SK-N-SH (cell line): ENCODE measurements at regions not wholly inside any gene's neighbourhood (a gene's known extent, or its start where the extent isn't known, plus 50 kb on each side); places are given as distances from the start of the nearest gene placed in this dataset.

Source experiments
- CTCF ChIA-PET: fragments of 300-600, 350-600 bp; formaldehyde crosslinking; extraction: SDS; loops from one replicate; lab custom pipeline; 2021; lab: Yijun Ruan, JAX
- POLR2A ChIA-PET: fragments of 350-600 bp; sonication (Branson Sonifier 250); formaldehyde crosslinking; extraction: SDS; loops from one replicate; lab custom pipeline; 2020; ENCODE audit warnings: antibody characterized with exemption, inconsistent platforms; lab: Yijun Ruan, JAX
- DNase-seq: peaks from one replicate; pipeline ENCODE4 v3.0.0; 2012
- H2AFZ ChIP-seq: fragments of 200-600 bp; sonication (generic); 2 replicates; pipeline ENCODE4 v1.8.1; 2016; ENCODE audit warnings: antibody characterized with exemption, mild to moderate bottlenecking, low read depth
- H3F3A ChIP-seq: fragments of 200-600 bp; sonication (generic); replicated peaks from 2 replicates; pipeline ENCODE3; 2016; ENCODE audit warnings: antibody characterized with exemption, mild to moderate bottlenecking; ENCODE audit not compliant: insufficient read depth
- H3K27ac ChIP-seq, 2 experiments: fragments of 200-500 bp in 1 of 2; fragments of 200-600 bp in 1 of 2; sonication (Bioruptor generic) in 1 of 2; sonication (generic), shearing (Covaris generic) in 1 of 2; 2 replicates each; pipeline versions ENCODE4 v1.5.1 to v1.6.1; 2014 to 2016; ENCODE audit warnings: low read depth in 2 of 2, inconsistent platforms in 1 of 2, low read length in 1 of 2, mild to moderate bottlenecking in 1 of 2, mixed read lengths in 1 of 2
- H3K27me3 ChIP-seq: fragments of 200-600 bp; sonication (generic), shearing (Covaris generic); 2 replicates; pipeline ENCODE4 v1.6.1; 2016; ENCODE audit warnings: mixed run types; ENCODE audit not compliant: insufficient read depth
- H3K36me3 ChIP-seq, 2 experiments: fragments of 200-500 bp in 1 of 2; fragments of 200-600 bp in 1 of 2; sonication (Bioruptor generic) in 1 of 2; sonication (generic) in 1 of 2; replicated peaks in 1 of 2; 2 replicates each; pipeline versions ENCODE3 to v1.5.1; 2014 to 2016; ENCODE audit warnings: low read length in 1 of 2, mild to moderate bottlenecking in 1 of 2; ENCODE audit not compliant: insufficient read depth in 2 of 2, control insufficient read depth in 1 of 2
- H3K4me1 ChIP-seq, 2 experiments: fragments of 200-500 bp in 1 of 2; fragments of 200-600 bp in 1 of 2; sonication (Bioruptor generic) in 1 of 2; sonication (generic), shearing (Covaris generic) in 1 of 2; 2 replicates each; pipeline versions ENCODE4 v1.5.1 to v1.6.1; 2014 to 2016; ENCODE audit warnings: low read depth in 1 of 2, low read length in 1 of 2, mixed run types in 1 of 2; ENCODE audit not compliant: insufficient read depth in 2 of 2, control insufficient read depth in 1 of 2
- H3K4me2 ChIP-seq: fragments of 200-600 bp; sonication (generic), shearing (Covaris generic); 2 replicates; pipeline ENCODE4 v1.6.1; 2017; ENCODE audit warnings: mixed run types
- H3K4me3 ChIP-seq, 2 experiments: fragments of 200-500 bp in 1 of 2; fragments of 200-600 bp in 1 of 2; sonication (Bioruptor generic) in 1 of 2; sonication (generic), shearing (Covaris generic) in 1 of 2; 2 replicates each; pipeline versions ENCODE4 v1.5.1 to v1.8.1; 2014 to 2016; ENCODE audit warnings: low read depth in 2 of 2, inconsistent platforms in 1 of 2, low read length in 1 of 2, mild to moderate bottlenecking in 1 of 2, mixed read lengths in 1 of 2, moderate library complexity in 1 of 2
- H3K79me2 ChIP-seq: fragments of 200-600 bp; sonication (generic); 2 replicates; pipeline ENCODE4 v1.8.1; 2017; ENCODE audit warnings: mild to moderate bottlenecking; ENCODE audit not compliant: insufficient read depth
- H3K9ac ChIP-seq: fragments of 200-600 bp; sonication (generic); 2 replicates; pipeline ENCODE4 v1.6.1; 2017; ENCODE audit warnings: mixed run types
- H3K9me2 ChIP-seq: fragments of 200-600 bp; sonication (generic); 2 replicates; pipeline ENCODE4 v1.6.1; 2017; ENCODE audit warnings: mixed run types
- H3K9me3 ChIP-seq: fragments of 200-600 bp; sonication (generic); 2 replicates; pipeline ENCODE4 v1.6.1; 2017; ENCODE audit warnings: mixed run types, mild to moderate bottlenecking, moderate library complexity
- H4K20me1 ChIP-seq: fragments of 200-600 bp; sonication (generic); 2 replicates; pipeline ENCODE4 v1.6.1; 2017; ENCODE audit warnings: mild to moderate bottlenecking, mixed run types; ENCODE audit not compliant: insufficient read depth
- FOSL2 ChIP-seq: IDR thresholded peaks from 2 replicates; pipeline ENCODE4 v1.4.0; 2012; ENCODE audit warnings: low read depth, mild to moderate bottlenecking, moderate library complexity, borderline replicate concordance
- FOXJ3 ChIP-seq: sonication (generic); formaldehyde crosslinking; IDR thresholded peaks from 2 replicates; pipeline ENCODE4 v1.5.1; 2020; ENCODE audit warnings: mild to moderate bottlenecking, missing genetic modification reagents
- FOXM1 ChIP-seq: IDR thresholded peaks from 2 replicates; pipeline ENCODE4 v1.4.0; 2012; ENCODE audit warnings: low read depth, mild to moderate bottlenecking
- GATA2 ChIP-seq: sonication (generic); formaldehyde crosslinking; IDR thresholded peaks from 2 replicates; pipeline ENCODE4 v1.5.0; 2020; ENCODE audit warnings: mild to moderate bottlenecking, missing genetic modification reagents
- IRF3 ChIP-seq: fragments of 150-350 bp; IDR thresholded peaks from 2 replicates; pipeline ENCODE4 v1.6.1; 2016; ENCODE audit warnings: mild to moderate bottlenecking, low read depth, low read length
- MEF2A ChIP-seq: IDR thresholded peaks from 2 replicates; pipeline ENCODE4 v1.4.0; 2012; ENCODE audit warnings: low read depth, borderline replicate concordance
- NRF1 ChIP-seq: IDR thresholded peaks from 2 replicates; pipeline ENCODE4 v1.6.1; 2012; ENCODE audit warnings: low read depth, mild to moderate bottlenecking, low read length
- PBX3 ChIP-seq: IDR thresholded peaks from 2 replicates; pipeline ENCODE4; 2012
- POLR2AphosphoS5 ChIP-seq: IDR thresholded peaks from 2 replicates; pipeline ENCODE4 v1.6.1; 2012; ENCODE audit warnings: low read depth, low read length
- RAD21 ChIP-seq: IDR thresholded peaks from 2 replicates; pipeline ENCODE4 v1.6.1; 2012; ENCODE audit warnings: mild to moderate bottlenecking, low read length
- RCOR1 ChIP-seq: fragments of 150-350 bp; IDR thresholded peaks from 2 replicates; pipeline ENCODE4 v1.6.1; 2017; ENCODE audit warnings: antibody characterized with exemption, low read length
- REST ChIP-seq: IDR thresholded peaks from 2 replicates; pipeline ENCODE4 v1.6.1; 2012; ENCODE audit warnings: mild to moderate bottlenecking, low read depth, low read length, moderate library complexity
- RFX5 ChIP-seq: IDR thresholded peaks from 2 replicates; pipeline ENCODE4 v1.6.1; 2012; ENCODE audit warnings: mild to moderate bottlenecking, improper control_type of control experiment, low read length
- SIN3A ChIP-seq: IDR thresholded peaks from 2 replicates; pipeline ENCODE4 v1.6.1; 2012; ENCODE audit warnings: low read depth, mild to moderate bottlenecking, low read length, moderate library complexity, borderline replicate concordance
- SMC3 ChIP-seq: IDR thresholded peaks from 2 replicates; pipeline ENCODE4 v1.6.1; 2012; ENCODE audit warnings: low read depth, low read length, improper control_type of control experiment
- TAF1 ChIP-seq: IDR thresholded peaks from 2 replicates; pipeline ENCODE4 v1.6.1; 2012; ENCODE audit warnings: low read depth, mild to moderate bottlenecking, low read length, moderate library complexity, borderline replicate concordance
- YY1 ChIP-seq: IDR thresholded peaks from 2 replicates; pipeline ENCODE4 v1.4.0; 2012; ENCODE audit warnings: low read depth, mild to moderate bottlenecking
- WGBS: methylation state at CpG from one replicate; pipeline ENCODE4 v1.1.6; 2017; ENCODE audit warnings: low lambda C conversion rate; 5-methylcytosine and 5-hydroxymethylcytosine counted together

- TF ChIP-seq RFX5 (no peak), GATA2 (CRISPR knock-in tag) (no peak), POLR2AphosphoS5 (no peak), MEF2A (no peak)
These were observed 890.0 kb upstream of the FRG1 start (continued) for GRCh38 chr4:189050643-189051042.

- H3F3A ChIP-seq, result no peaks in the 10 kb centered on the region
- no peaks in the 10 kb centered on the region for H3K79me2 ChIP-seq
- no peak overlapping the region for H2AFZ ChIP-seq
- no peak overlapping the region for H3K27ac ChIP-seq
- ChIA-PET POLR2A (no interaction called here), CTCF (no interaction called here)
- H3K9me2 ChIP-seq, result no peaks in the 10 kb centered on the region
- H3K4me1 ChIP-seq, result peaks cover 0 to 3% of the 10 kb centered on the region in 2 experiments; a peak in 2 of 4 replicates
- H3K4me3 ChIP-seq, result no peak overlapping the region
- no peak overlapping the region for H3K9ac ChIP-seq
- H3K36me3 ChIP-seq, result no peaks in the 10 kb centered on the region
- no peak for DNase-seq
- no peaks in the 10 kb centered on the region for H3K27me3 ChIP-seq
- no peaks in the 10 kb centered on the region for H3K9me3 ChIP-seq
- 59% methylated on average over 7 of the region's 7 CpGs for WGBS
- H4K20me1 ChIP-seq, result no peaks in the 10 kb centered on the region
- no peak overlapping the region for H3K4me2 ChIP-seq
- TF ChIP-seq IRF3, result no peak
- no peak for TF ChIP-seq YY1
- no peak for TF ChIP-seq GATA2 (CRISPR knock-in tag)
- TF ChIP-seq TAF1, result no peak
- no peak for TF ChIP-seq NRF1
- no peak for TF ChIP-seq RCOR1
- no peak for TF ChIP-seq POLR2AphosphoS5
- TF ChIP-seq RAD21, result no peak
- TF ChIP-seq FOXJ3 (CRISPR knock-in tag), result no peak
- TF ChIP-seq PBX3, result no peak
- no peak for TF ChIP-seq RFX5
- TF ChIP-seq SMC3, result no peak
- no peak for TF ChIP-seq REST
- TF ChIP-seq FOSL2, result no peak
- TF ChIP-seq SIN3A, result no peak
- no peak for TF ChIP-seq FOXM1
These were observed 887.1 kb upstream of the FRG1 start for GRCh38 chr4:189053621-189054020.
